MM.1S (cell line): ENCODE measurements at regions not wholly inside any gene's neighbourhood (a gene's known extent, or its start where the extent isn't known, plus 50 kb on each side); places are given as distances from the start of the nearest gene placed in this dataset.
A peak's percentile ranks its signal among the peaks of the same experiment; 100 is the strongest.

ENCODE experiments used
- DNase-seq: peaks from one replicate; pipeline ENCODE4 v3.0.0-alpha.2; 2015
- H2AFZ ChIP-seq: fragments of 300-600 bp; sonication (generic); 2 replicates; pipeline ENCODE4 v1.6.0; 2016; ENCODE audit warnings: antibody characterized with exemption, low read length
- H3F3A ChIP-seq: fragments of 300-600 bp; sonication (generic); 2 replicates; pipeline ENCODE4 v1.6.1; 2016; ENCODE audit warnings: mild to moderate bottlenecking, antibody characterized with exemption, low read length, moderate library complexity, mixed read lengths; ENCODE audit not compliant: insufficient read depth
- H3K27ac ChIP-seq: fragments of 300-600 bp; sonication (generic); 2 replicates; pipeline ENCODE4 v1.5.1; 2016; ENCODE audit warnings: mild to moderate bottlenecking, low read length
- H3K27me3 ChIP-seq: fragments of 300-600 bp; sonication (generic); replicated peaks from 2 replicates; pipeline ENCODE4 v1.6.0; 2016; ENCODE audit warnings: low read length; ENCODE audit not compliant: insufficient read depth
- H3K36me3 ChIP-seq: fragments of 300-600 bp; sonication (generic); replicated peaks from 2 replicates; pipeline ENCODE4 v1.6.1; 2016; ENCODE audit warnings: mild to moderate bottlenecking, low read length, mixed read lengths; ENCODE audit not compliant: insufficient read depth
- H3K4me1 ChIP-seq: fragments of 300-600 bp; sonication (generic); 2 replicates; pipeline ENCODE4 v1.6.1; 2016; ENCODE audit warnings: low read length, mixed read lengths
- H3K4me2 ChIP-seq: fragments of 300-600 bp; sonication (generic); 2 replicates; pipeline ENCODE4 v1.6.0; 2016; ENCODE audit warnings: low read depth, low read length
- H3K4me3 ChIP-seq: fragments of 300-600 bp; sonication (generic); 2 replicates; pipeline ENCODE4 v1.5.1; 2016; ENCODE audit warnings: low read length, mixed read lengths
- H3K79me2 ChIP-seq: fragments of 300-600 bp; sonication (generic); 2 replicates; pipeline ENCODE4 v1.6.1; 2016; ENCODE audit warnings: mixed run types, low read length, mixed read lengths
- H3K9ac ChIP-seq: fragments of 300-600 bp; sonication (generic); 2 replicates; pipeline ENCODE4 v1.6.1; 2016; ENCODE audit warnings: low read length, mixed read lengths
- H3K9me2 ChIP-seq: fragments of 300-600 bp; sonication (generic); replicated peaks from 2 replicates; pipeline ENCODE4 v1.6.1; 2016; ENCODE audit warnings: mild to moderate bottlenecking, low read length, mixed read lengths; ENCODE audit not compliant: insufficient read depth
- H3K9me3 ChIP-seq: fragments of 300-600 bp; sonication (generic); replicated peaks from 2 replicates; pipeline ENCODE4 v1.6.1; 2016; ENCODE audit warnings: mild to moderate bottlenecking, low read length, mixed read lengths; ENCODE audit not compliant: insufficient read depth
- H4K20me1 ChIP-seq: fragments of 300-600 bp; sonication (generic); 2 replicates; pipeline ENCODE4 v1.6.1; 2016; ENCODE audit warnings: mild to moderate bottlenecking, low read length, moderate library complexity, mixed read lengths; ENCODE audit not compliant: insufficient read depth
- EZH2 ChIP-seq: fragments of 300-600 bp; sonication (generic); optimal IDR thresholded peaks from 2 replicates; pipeline ENCODE3; 2017; ENCODE audit warnings: low read depth, mild to moderate bottlenecking, antibody characterized with exemption, low read length, mixed read lengths
- EZH2phosphoT487 ChIP-seq: fragments of 300-600 bp; sonication (generic); IDR thresholded peaks from 2 replicates; pipeline ENCODE4 v1.6.1; 2018; ENCODE audit warnings: antibody characterized with exemption, low read length
- TF ChIP-seq, protein P1 (sequence below): fragments of 300-600 bp; sonication (generic); IDR thresholded peaks from 2 replicates; pipeline ENCODE4 v1.5.1; 2016; ENCODE audit warnings: antibody characterized with exemption, low read length, mixed read lengths

- peak; percentile 7 for DNase-seq
- Histone ChIP-seq H3K9me3 (no peaks in the 10 kb centered on the region), H2AFZ (no peak overlapping the region), H3K4me1 (no peaks in the 10 kb centered on the region), H3K9me2 (no peaks in the 10 kb centered on the region), H3K36me3 (no peaks in the 10 kb centered on the region; the same call in 1 of the 2 replicates), H3K27ac (no peak overlapping the region), H3K4me3 (no peak overlapping the region), H4K20me1 (no peaks in the 10 kb centered on the region), H3K79me2 (no peaks in the 10 kb centered on the region), H3K27me3 (no peaks in the 10 kb centered on the region), H3K4me2 (no peak overlapping the region), H3F3A (no peaks in the 10 kb centered on the region), H3K9ac (no peak overlapping the region)
- TF ChIP-seq EZH2 (no peak), EZH2phosphoT487 (no peak)
- TF ChIP-seq, protein P1, sequence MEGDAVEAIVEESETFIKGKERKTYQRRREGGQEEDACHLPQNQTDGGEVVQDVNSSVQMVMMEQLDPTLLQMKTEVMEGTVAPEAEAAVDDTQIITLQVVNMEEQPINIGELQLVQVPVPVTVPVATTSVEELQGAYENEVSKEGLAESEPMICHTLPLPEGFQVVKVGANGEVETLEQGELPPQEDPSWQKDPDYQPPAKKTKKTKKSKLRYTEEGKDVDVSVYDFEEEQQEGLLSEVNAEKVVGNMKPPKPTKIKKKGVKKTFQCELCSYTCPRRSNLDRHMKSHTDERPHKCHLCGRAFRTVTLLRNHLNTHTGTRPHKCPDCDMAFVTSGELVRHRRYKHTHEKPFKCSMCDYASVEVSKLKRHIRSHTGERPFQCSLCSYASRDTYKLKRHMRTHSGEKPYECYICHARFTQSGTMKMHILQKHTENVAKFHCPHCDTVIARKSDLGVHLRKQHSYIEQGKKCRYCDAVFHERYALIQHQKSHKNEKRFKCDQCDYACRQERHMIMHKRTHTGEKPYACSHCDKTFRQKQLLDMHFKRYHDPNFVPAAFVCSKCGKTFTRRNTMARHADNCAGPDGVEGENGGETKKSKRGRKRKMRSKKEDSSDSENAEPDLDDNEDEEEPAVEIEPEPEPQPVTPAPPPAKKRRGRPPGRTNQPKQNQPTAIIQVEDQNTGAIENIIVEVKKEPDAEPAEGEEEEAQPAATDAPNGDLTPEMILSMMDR, result no peak
Observed at GRCh38 chr3:144585408-144585807, 613.8 kb downstream of the DIPK2A start.

DNA sequence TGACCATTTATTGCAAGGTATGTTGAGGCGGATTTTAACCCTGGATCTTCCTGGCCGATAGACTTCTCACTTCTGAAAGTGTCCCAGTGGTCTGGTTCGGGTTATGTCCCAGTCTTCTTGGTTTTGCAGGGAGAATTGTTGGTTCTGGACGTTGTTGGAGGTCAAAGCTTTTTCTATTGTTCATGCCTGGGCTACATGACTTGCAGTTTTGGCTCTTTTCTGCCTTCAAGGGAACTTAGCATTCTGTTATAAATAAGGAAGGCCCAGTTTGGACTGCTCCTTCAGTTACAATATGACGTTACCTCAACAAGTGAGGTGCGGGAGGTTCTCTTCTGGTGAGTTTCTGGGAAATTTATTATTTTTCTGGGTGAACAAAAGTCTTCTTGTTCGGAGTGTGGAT lies 614.3 kb downstream of the DIPK2A start:
- H2AFZ ChIP-seq, result no peak overlapping the region
- no peak overlapping the region for H3K9ac ChIP-seq
- H3K4me1 ChIP-seq, result no peaks in the 10 kb centered on the region
- H3K9me3 ChIP-seq, result no peaks in the 10 kb centered on the region
- H3K27ac ChIP-seq, result no peak overlapping the region
- no peaks in the 10 kb centered on the region for H3K27me3 ChIP-seq
- H3K9me2 ChIP-seq, result no peaks in the 10 kb centered on the region
- no peak for TF ChIP-seq EZH2
- TF ChIP-seq, protein P1, result no peak
- no peak for TF ChIP-seq EZH2phosphoT487
- H3K79me2 ChIP-seq, result no peaks in the 10 kb centered on the region
- DNase-seq, result no peak
- no peak overlapping the region for H3K4me2 ChIP-seq
- H3F3A ChIP-seq, result no peaks in the 10 kb centered on the region
- H3K4me3 ChIP-seq, result no peak overlapping the region
- H3K36me3 ChIP-seq, result no peaks in the 10 kb centered on the region; the same call in 1 of the 2 replicates
- H4K20me1 ChIP-seq, result no peaks in the 10 kb centered on the region

GRCh38 chr3:144586382-144586781 lies 614.8 kb downstream of the DIPK2A start:
- H3K4me2 ChIP-seq, result no peak overlapping the region
- no peaks in the 10 kb centered on the region for H3K79me2 ChIP-seq
- H3K27ac ChIP-seq, result no peak overlapping the region
- H3K36me3 ChIP-seq, result no peaks in the 10 kb centered on the region; the same call in 1 of the 2 replicates
- no peaks in the 10 kb centered on the region for H3K9me2 ChIP-seq
- H4K20me1 ChIP-seq, result no peaks in the 10 kb centered on the region
- no peaks in the 10 kb centered on the region for H3K4me1 ChIP-seq
- no peak for DNase-seq
- TF ChIP-seq EZH2 (no peak), EZH2phosphoT487 (no peak)
- TF ChIP-seq, protein P1, result no peak
- H3K27me3 ChIP-seq, result no peaks in the 10 kb centered on the region
- no peak overlapping the region for H3K9ac ChIP-seq
- no peak overlapping the region for H2AFZ ChIP-seq
- no peak overlapping the region for H3K4me3 ChIP-seq
- no peaks in the 10 kb centered on the region for H3F3A ChIP-seq
- no peaks in the 10 kb centered on the region for H3K9me3 ChIP-seq
